ENCODE measurements at regions not wholly inside any gene's neighbourhood (a gene's known extent, or its start where the extent isn't known, plus 50 kb on each side); places are given as distances from the start of the nearest gene placed in this dataset.
"Not testable (repeated sequence)": the region's sequence is repeated elsewhere in the genome, so short reads cannot be mapped to it uniquely, and the experiment has no call there.

DNA sequence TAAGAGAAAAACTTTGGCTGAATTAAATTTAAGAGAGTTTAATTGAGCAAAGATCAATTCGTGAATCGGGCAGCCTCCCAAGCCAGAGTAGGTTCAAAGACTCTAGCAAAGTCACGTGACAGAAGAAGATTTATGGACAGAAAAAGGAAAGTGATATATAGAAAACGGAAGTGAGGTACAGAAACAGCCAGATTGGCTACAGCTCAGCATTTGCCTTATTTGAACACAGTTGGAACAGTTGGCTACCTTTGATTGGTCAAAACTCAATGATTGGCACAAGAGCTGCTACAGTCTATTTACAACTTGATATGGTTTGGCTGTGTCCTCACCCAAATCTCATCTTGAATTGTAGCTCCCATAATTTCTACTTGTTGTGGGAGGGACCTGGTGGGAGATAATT lies 102.6 kb downstream of the PLG start:
- no peak overlapping the region for H3K27ac ChIP-seq
- no peak overlapping the region for H3K4me3 ChIP-seq
- H3K4me1 ChIP-seq, result no peaks in the 10 kb centered on the region
- no peaks in the 10 kb centered on the region; the same call in 1 of the 2 replicates for H3K27me3 ChIP-seq
- H3K36me3 ChIP-seq, result 0 out of 2 replicates have a peak, but pooled peaks cover 2% of the 10 kb centered on the region
- no peaks in the 10 kb centered on the region for H3K9me3 ChIP-seq (replicated peaks)
- no peak for DNase-seq

DNA sequence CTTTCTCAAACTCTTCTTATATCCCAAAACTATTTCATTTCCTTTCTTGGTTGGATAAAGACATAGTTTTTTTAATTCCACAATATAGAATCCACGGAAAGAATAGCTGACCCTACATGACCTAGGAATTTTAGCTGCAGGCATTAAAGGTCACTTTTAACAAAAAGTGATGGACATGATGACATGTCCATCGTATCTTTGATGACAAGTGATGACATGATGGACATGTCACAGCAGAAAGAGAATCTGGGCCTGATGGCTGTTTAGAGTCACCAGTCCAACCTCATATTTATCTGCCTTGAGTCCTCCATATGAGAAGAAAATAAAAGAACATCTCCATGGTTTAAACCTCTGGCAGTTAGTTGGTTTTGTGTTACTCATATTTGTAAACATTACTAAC lies 106.2 kb downstream of the PLG start:
- Histone ChIP-seq H3K36me3 (0 out of 2 replicates have a peak, but pooled peaks cover 2% of the 10 kb centered on the region), H3K27me3 (peaks cover 6% of the 10 kb centered on the region), H3K4me3 (no peak overlapping the region), H3K9me3 (replicated peaks) (no peaks in the 10 kb centered on the region), H3K4me1 (no peaks in the 10 kb centered on the region), H3K27ac (no peak overlapping the region)
- no peak for DNase-seq

DNA sequence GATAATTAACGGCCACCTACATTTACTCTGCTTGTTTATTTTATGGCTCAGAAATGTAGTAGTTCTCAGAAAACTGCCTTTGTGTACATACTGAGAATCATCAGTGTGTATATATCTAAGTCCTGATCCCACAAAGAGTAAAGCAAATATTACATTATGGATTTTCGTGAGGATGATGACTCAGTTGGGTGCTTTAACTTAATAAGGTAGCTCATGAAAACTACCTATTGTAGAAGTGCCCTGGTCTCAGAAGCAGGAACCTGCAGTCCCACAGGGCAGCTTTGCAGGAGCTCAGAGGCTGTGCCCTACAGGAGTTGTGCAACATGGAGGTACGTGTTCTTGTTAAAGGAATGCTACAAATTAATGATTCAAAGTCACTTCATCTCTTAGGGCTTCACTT lies 108.2 kb downstream of the PLG start:
- DNase-seq, result no peak
- no peak overlapping the region for H3K27ac ChIP-seq
- H3K27me3 ChIP-seq, result peaks cover 6% of the 10 kb centered on the region
- H3K36me3 ChIP-seq, result 0 out of 2 replicates have a peak, but pooled peaks cover 2% of the 10 kb centered on the region
- H3K4me3 ChIP-seq, result no peak overlapping the region
- H3K4me1 ChIP-seq, result no peaks in the 10 kb centered on the region
- no peaks in the 10 kb centered on the region for H3K9me3 ChIP-seq (replicated peaks)

DNA sequence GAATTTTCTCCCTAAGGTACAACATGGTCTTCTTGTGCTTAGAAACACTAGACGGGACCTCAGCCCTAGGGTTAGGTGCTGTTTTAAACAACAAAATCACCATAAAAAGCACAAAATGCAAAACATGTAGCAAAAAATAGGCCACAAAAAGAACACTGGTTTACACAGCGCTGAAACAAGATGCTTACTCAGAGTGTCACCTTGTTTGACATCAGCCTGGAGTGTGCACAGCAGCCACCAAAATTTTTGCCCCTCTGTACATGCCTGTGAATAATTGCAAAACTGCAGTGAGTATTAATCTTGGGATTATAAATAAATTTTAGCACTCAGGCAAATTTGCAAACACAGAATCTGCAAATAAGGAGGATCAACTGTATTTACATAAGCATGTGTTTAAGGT lies 110.1 kb downstream of the PLG start:
- no peak overlapping the region for H3K4me3 ChIP-seq

DNA sequence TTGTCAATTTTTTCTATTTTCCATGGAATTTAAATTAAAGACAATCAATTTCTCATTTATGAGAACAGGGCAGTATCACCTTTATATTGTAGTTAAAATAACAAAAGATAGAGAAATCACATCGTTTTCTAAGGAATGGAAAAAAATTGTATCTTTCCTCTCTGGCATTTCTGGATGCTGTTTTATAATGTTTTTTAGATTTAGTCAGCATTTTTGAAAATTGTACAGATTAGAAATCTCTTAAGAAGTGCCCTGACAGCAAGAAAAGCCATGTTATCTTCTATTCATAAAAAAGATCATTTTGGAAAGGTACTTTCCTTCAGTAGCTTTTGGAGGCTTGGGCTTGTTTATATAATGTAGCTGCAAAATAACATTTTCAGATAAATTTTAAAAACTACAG lies 116.9 kb downstream of the PLG start:
- no peak for DNase-seq
- 0 out of 2 replicates have a peak, but pooled peaks cover 5% of the 10 kb centered on the region for H3K9me3 ChIP-seq (replicated peaks)
- H3K36me3 ChIP-seq, result no peaks in the 10 kb centered on the region
- no peaks in the 10 kb centered on the region for H3K4me1 ChIP-seq
- H3K27ac ChIP-seq, result no peak overlapping the region
- H3K27me3 ChIP-seq, result no peaks in the 10 kb centered on the region
- H3K4me3 ChIP-seq, result no peak overlapping the region

More for the DNA sequence above, 110.1 kb downstream of the PLG start:
- Histone ChIP-seq H3K4me1 (no peaks in the 10 kb centered on the region), H3K27me3 (peaks cover 6% of the 10 kb centered on the region), H3K27ac (no peak overlapping the region), H3K36me3 (0 out of 2 replicates have a peak, but pooled peaks cover 2% of the 10 kb centered on the region), H3K9me3 (replicated peaks) (no peaks in the 10 kb centered on the region)
- no peak for DNase-seq

DNA sequence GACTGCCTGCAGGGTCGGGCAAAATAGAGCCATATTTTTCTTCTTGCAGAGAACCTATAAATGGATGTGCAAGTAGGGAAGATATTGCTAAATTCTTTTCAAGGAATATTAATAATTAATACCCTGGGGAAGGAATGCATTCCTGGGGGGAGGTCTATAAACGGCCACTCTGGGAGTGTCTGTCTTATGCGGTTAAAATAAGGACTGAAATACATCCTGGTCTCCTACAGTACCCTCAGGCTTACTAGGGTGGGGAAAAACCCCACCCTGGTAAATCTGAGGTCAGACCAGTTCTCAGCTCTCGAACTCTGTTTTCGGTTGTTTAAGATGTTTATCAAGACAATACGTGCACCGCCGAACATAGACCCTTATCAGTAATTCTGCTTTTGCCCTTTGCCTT lies 118.6 kb downstream of the PLG start:
- H3K4me1 ChIP-seq; DNase-seq; H3K36me3 ChIP-seq; H3K27ac ChIP-seq; H3K9me3 ChIP-seq (replicated peaks); H3K4me3 ChIP-seq; H3K27me3 ChIP-seq: not testable (repeated sequence)

DNA sequence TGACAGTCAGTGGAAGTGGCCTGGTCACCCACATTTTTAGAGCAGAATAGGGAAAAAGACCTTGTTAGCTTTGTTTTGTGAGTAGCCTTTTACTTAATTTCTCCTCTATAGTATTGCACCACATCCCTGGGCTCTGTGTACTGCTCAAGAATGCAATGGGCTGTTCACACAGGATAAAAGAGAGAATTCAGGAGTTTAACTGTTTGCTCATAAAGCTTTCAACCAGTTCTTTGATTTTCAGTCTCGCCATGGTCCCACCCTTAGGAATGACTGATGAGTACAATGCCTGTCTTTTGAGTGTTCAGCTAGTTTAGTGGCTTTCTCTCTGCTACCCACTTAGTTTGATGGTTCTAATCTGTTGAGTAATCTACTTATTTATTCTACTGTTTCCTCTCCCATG lies 129.7 kb downstream of the PLG start:
- DNase-seq, result no peak
- Histone ChIP-seq H3K9me3 (replicated peaks) (no peaks in the 10 kb centered on the region), H3K27ac (no peak overlapping the region), H3K27me3 (no peaks in the 10 kb centered on the region; the same call in 1 of the 2 replicates), H3K4me3 (no peak overlapping the region), H3K4me1 (no peaks in the 10 kb centered on the region), H3K36me3 (no peaks in the 10 kb centered on the region)

DNA sequence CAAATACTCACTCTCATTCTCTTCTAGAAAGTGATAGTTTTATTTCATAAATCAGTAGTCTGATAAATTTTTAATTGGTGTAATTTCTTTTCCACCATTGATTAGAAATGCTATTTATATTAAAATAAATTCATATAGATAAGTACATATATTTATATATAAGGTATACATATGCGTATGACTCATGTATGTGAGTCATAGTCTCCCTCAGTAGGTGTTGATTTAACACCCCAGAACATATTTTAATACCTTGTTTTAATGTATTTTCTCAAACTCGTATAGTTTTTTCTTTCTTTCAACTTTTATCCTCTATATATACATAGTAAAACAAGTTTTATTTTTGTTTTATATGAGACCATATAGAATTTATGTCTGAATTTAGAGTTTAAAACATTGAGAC lies 130.4 kb downstream of the PLG start:
- Histone ChIP-seq H3K9me3 (replicated peaks) (no peaks in the 10 kb centered on the region), H3K4me1 (no peaks in the 10 kb centered on the region), H3K36me3 (no peaks in the 10 kb centered on the region), H3K27me3 (no peaks in the 10 kb centered on the region; the same call in 1 of the 2 replicates), H3K27ac (no peak overlapping the region), H3K4me3 (no peak overlapping the region)
- no peak for DNase-seq

DNA sequence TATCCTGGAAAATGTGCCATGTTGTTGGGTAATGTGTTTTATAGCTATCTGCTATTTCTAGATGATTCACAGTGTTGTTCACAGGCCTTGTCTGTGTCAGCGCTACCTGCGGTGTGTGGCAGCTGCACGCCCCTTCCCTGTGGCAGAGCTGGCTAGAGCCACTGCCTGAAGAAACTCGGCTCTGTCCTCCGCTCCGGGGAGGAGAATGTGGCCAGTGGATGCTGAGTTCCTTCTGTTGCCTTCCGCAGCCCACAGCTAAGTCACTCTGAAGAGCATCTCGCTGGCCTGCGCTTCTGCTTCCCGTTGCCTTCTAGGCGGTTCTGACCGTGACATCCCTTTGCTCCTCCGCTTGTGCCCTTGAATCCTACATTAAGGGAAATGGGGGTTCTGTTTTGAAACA lies 135.1 kb downstream of the PLG start:
- DNase-seq, result no peak
- Histone ChIP-seq H3K36me3 (no peaks in the 10 kb centered on the region), H3K4me1 (no peaks in the 10 kb centered on the region), H3K27me3 (no peaks in the 10 kb centered on the region), H3K9me3 (replicated peaks) (no peaks in the 10 kb centered on the region), H3K4me3 (no peak overlapping the region), H3K27ac (no peak overlapping the region)

DNA sequence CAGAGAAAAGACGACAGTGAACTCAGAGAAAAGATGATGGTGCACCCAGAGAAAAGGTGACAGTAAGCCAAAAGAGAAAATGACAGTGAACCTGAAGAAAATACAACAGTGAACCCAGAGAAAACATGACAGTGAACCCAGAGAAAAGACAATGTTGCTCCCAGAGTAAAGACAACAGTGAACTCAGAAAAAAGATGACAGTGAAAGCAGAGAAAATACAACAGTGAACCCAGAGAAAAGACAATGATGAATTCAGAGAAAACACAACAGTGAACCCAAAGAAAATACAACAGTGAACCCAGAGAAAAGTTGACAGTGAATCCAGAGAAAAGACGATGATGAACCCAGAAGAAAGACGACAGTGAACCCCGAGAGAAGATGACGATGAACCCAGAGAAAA lies 140.5 kb upstream of the MAP3K4 start:
- Histone ChIP-seq H3K9me3 (replicated peaks) (0 out of 2 replicates have a peak, but pooled peaks cover 6% of the 10 kb centered on the region), H3K4me3 (no peak overlapping the region), H3K27me3 (no peaks in the 10 kb centered on the region), H3K4me1 (no peaks in the 10 kb centered on the region), H3K27ac (no peak overlapping the region), H3K36me3 (no peaks in the 10 kb centered on the region)
- DNase-seq, result no peak

DNA sequence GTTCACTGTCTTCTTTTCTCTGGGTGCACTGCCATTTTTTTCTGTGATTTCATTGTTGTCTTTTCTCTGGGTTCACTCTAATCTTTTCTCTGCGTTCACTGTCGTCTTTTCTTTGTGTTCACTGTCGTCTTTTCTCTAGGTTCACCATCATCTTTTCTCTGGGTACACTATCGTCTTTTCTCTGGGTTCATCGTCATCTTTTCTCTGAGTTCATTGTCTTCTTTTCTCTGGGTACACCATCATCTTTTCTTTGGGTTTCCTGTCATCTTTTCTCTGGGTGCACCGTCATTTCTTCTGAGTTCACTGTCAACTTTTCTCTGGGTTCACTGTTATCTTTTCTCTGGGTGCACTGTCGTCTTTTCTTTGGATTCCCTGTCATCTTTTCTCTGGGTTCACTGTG lies 137.6 kb upstream of the MAP3K4 start:
- Histone ChIP-seq H3K27me3 (no peaks in the 10 kb centered on the region), H3K4me3 (no peak overlapping the region), H3K36me3 (no peaks in the 10 kb centered on the region), H3K9me3 (replicated peaks) (no peaks in the 10 kb centered on the region), H3K27ac (no peak overlapping the region), H3K4me1 (no peaks in the 10 kb centered on the region)
- DNase-seq, result no peak

DNA sequence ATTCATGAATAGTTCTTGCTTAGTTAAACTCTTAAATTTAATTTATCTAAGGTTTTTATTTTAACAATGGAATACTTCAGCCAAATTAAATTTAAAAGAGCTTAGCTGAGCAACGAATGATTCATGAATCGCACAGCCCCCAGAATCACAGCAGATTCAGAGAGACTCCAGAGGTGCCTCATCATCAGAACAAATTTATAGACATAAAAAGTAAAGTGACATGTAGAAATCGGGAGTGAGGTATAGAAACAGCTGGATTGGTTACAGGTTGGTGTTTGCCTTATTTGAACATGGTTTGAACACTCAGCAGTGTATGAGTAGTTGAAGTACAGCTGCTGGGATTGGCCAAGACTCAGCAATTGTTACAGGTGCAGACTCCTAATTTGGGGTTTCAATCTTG lies 132.7 kb upstream of the MAP3K4 start:
- Histone ChIP-seq H3K9me3 (replicated peaks) (no peaks in the 10 kb centered on the region), H3K4me1 (no peaks in the 10 kb centered on the region), H3K27ac (no peak overlapping the region), H3K4me3 (no peak overlapping the region), H3K27me3 (no peaks in the 10 kb centered on the region), H3K36me3 (no peaks in the 10 kb centered on the region)
- no peak for DNase-seq

DNA sequence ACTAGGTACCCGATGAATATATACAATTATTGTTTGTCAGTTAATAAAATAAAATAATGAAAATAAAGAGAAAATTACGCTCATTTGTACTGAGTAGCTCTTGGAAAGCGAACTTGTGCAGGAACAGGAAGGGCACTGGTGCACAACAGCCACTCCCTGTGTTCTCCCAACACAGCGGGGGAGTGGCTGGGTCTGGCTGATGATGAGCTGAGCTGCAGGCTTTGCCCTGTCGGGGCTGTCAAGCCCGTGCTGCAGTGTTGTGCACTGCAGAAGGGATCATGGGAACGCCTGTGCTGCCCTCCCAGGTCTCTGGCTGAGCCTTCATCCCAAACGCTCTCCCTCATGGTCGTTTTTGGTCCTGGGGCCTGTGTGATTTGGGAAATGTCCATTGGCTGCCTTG lies 131.7 kb upstream of the MAP3K4 start:
- Histone ChIP-seq H3K9me3 (replicated peaks) (no peaks in the 10 kb centered on the region), H3K27ac (no peak overlapping the region), H3K27me3 (no peaks in the 10 kb centered on the region), H3K4me3 (no peak overlapping the region), H3K36me3 (no peaks in the 10 kb centered on the region), H3K4me1 (no peaks in the 10 kb centered on the region)
- no peak for DNase-seq

DNA sequence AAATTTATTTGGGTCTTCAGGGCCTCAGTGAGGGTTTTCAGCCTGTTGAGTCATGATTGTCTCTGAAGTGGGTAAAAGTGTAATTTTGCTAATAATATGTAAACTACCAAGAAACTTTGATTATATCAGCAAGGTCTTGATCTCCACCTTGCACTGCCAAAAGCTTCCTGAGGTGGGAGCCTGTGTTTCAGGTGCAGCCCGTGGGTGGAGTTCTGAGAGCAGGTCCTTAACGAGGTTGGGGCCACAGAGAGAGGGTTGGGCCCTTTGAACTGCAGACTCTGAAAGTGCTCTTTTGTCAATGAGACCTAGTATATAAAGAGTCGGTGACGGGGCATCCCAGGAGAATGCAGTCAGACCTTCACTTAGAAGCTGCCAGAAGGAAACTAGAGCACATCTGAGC lies 129.7 kb upstream of the MAP3K4 start:
- no peak for DNase-seq
- Histone ChIP-seq H3K4me3 (no peak overlapping the region), H3K36me3 (no peaks in the 10 kb centered on the region), H3K9me3 (replicated peaks) (0 out of 2 replicates have a peak, but pooled peaks cover 2% of the 10 kb centered on the region), H3K27ac (no peak overlapping the region), H3K4me1 (no peaks in the 10 kb centered on the region), H3K27me3 (no peaks in the 10 kb centered on the region)

DNA sequence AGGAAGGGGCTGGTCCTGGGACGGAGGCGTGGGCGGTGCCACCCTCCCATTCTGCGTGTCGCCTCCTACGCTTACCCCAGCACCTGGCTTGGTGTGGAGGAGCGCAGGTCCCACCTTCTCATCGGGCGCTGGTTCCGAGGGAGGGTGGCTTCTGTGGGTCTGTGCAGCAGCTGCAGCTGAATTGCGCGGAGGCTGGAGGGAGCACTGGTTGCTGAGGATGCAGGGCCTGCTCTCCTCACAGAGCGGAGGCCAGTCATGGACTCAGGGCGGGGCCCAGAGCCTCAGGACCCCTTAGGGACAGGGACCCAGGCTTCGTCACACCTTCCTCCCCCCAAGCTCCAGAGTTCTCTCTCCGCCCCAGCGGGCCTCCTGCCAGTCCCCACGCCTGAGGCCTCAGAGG lies 127.8 kb upstream of the MAP3K4 start:
- DNase-seq, result no peak
- 0 out of 2 replicates have a peak, but pooled peaks cover 2% of the 10 kb centered on the region for H3K9me3 ChIP-seq (replicated peaks)
- no peak overlapping the region for H3K27ac ChIP-seq
- no peaks in the 10 kb centered on the region for H3K4me1 ChIP-seq
- no peak overlapping the region for H3K4me3 ChIP-seq
- H3K36me3 ChIP-seq, result no peaks in the 10 kb centered on the region
- H3K27me3 ChIP-seq, result no peaks in the 10 kb centered on the region

DNA sequence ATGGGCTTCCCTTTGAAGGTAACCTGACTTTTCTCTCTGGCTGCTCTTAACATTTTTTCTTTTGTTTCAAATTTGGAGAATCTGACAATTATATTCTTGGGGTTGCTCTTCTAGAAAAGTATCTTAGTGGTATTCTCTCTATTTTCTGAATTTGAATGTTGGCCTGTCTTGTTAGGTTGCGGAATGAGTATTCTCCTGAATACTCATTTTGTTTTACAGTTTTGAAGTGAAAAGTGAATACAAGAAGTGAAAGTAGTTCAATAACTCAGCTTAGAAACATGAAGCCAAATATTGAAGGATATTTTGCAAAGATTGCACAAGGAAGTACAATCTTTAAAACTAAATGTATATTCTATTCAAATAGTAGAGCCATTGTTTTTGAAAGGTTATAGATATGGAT lies 120.2 kb upstream of the MAP3K4 start:
- no peaks in the 10 kb centered on the region for H3K36me3 ChIP-seq
- H3K4me3 ChIP-seq, result no peak overlapping the region
- H3K4me1 ChIP-seq, result no peaks in the 10 kb centered on the region
- 0 out of 2 replicates have a peak, but pooled peaks cover 2% of the 10 kb centered on the region for H3K9me3 ChIP-seq (replicated peaks)
- no peak for DNase-seq
- no peaks in the 10 kb centered on the region for H3K27me3 ChIP-seq
- H3K27ac ChIP-seq, result no peak overlapping the region

All from SJCRH30 (cell line).